IMR-90 (cell line): ENCODE measurements at regions not wholly inside any gene's neighbourhood (a gene's known extent, or its start where the extent isn't known, plus 50 kb on each side); places are given as distances from the start of the nearest gene placed in this dataset.

ENCODE experiments used
- BHLHE40 ChIP-seq: fragments of 150-350 bp; IDR thresholded peaks from 2 replicates; pipeline ENCODE4 v1.6.1; 2016; ENCODE audit warnings: mild to moderate bottlenecking, low read depth, low read length
- CTCF ChIP-seq: conservative IDR thresholded peaks from 2 replicates; pipeline ENCODE4 v1.5.1; 2012; ENCODE audit warnings: mild to moderate bottlenecking, low read depth, low read length, improper control_type of control experiment
- ELK1 ChIP-seq: fragments of 150-350 bp; IDR thresholded peaks from 2 replicates; pipeline ENCODE4 v1.6.1; 2016; ENCODE audit warnings: low read depth, mild to moderate bottlenecking, low read length, moderate library complexity, borderline replicate concordance
- FOS ChIP-seq: fragments of 150-350 bp; IDR thresholded peaks from 2 replicates; pipeline ENCODE4 v1.6.1; 2016; ENCODE audit warnings: low read depth, low read length
- MAFK ChIP-seq: IDR thresholded peaks from 2 replicates; pipeline ENCODE4 v1.6.1; 2012; ENCODE audit warnings: low read depth, low read length, improper control_type of control experiment
- MXI1 ChIP-seq: IDR thresholded peaks from 2 replicates; pipeline ENCODE4 v1.6.1; 2012; ENCODE audit warnings: low read depth, mild to moderate bottlenecking, low read length, moderate library complexity, borderline replicate concordance
- NFE2L2 ChIP-seq: fragments of 150-350 bp; IDR thresholded peaks from 2 replicates; pipeline ENCODE4 v1.6.1; 2016; ENCODE audit warnings: low read depth, mild to moderate bottlenecking, low read length
- POLR2A ChIP-seq: IDR thresholded peaks from 2 replicates; pipeline ENCODE4 v1.6.1; 2012; ENCODE audit warnings: mild to moderate bottlenecking, low read depth, low read length
- RAD21 ChIP-seq: IDR thresholded peaks from 2 replicates; pipeline ENCODE4 v1.6.1; 2012; ENCODE audit warnings: low read length, improper control_type of control experiment
- RCOR1 ChIP-seq: IDR thresholded peaks from 2 replicates; pipeline ENCODE4 v1.6.1; 2012; ENCODE audit warnings: mild to moderate bottlenecking, low read length, improper control_type of control experiment; ENCODE audit not compliant: insufficient replicate concordance
- USF2 ChIP-seq: fragments of 150-350 bp; IDR thresholded peaks from 2 replicates; pipeline ENCODE4 v1.6.1; 2017; ENCODE audit warnings: mild to moderate bottlenecking, antibody characterized with exemption, low read length, low read depth

- TF ChIP-seq CTCF (no peak), ELK1 (no peak), POLR2A (no peak), MXI1 (no peak), USF2 (no peak), NFE2L2 (no peak), RCOR1 (no peak), RAD21 (no peak), FOS (no peak), MAFK (no peak), BHLHE40 (no peak)
Observed at GRCh38 chr5:53367727-53368126, 112.7 kb upstream of the FST start.
